WTC11 (cell line): ENCODE measurements at regions not wholly inside any gene's neighbourhood (a gene's known extent, or its start where the extent isn't known, plus 50 kb on each side); places are given as distances from the start of the nearest gene placed in this dataset.

Experiments
- ATAC-seq: fragments of 200-7000 bp; cut with Tn5 transposase; 2 replicates; pipeline ENCODE4 v1.10.0; 2021; ENCODE audit warnings: mild to moderate bottlenecking, moderate library complexity
- CTCF ChIA-PET: fragments of 300-600 bp; sonication (Branson Sonifier 250); formaldehyde crosslinking; loops from one replicate; lab custom pipeline; 2021; ENCODE audit warnings: antibody characterized with exemption; lab: Charles Lee
- POLR2A ChIA-PET: fragments of 350-600 bp; sonication (Branson Sonifier 250); formaldehyde crosslinking; loops from one replicate; lab custom pipeline; 2021; ENCODE audit warnings: antibody characterized with exemption; lab: Charles Lee
- DNase-seq: peaks from one replicate; pipeline ENCODE4 v3.0.0; 2021; ENCODE audit warnings: low spot score
- H3K27ac Mint-ChIP-seq: 2 replicates; pipeline ENCODE4 v1.8.0; 2021; ENCODE audit warnings: mixed read lengths
- H3K27me3 Mint-ChIP-seq: 2 replicates; pipeline ENCODE4 v1.8.0; 2021; ENCODE audit warnings: low read depth, mild to moderate bottlenecking, moderate library complexity, mixed read lengths
- H3K36me3 Mint-ChIP-seq: 2 replicates; pipeline ENCODE4 v1.8.0; 2021; ENCODE audit warnings: mixed read lengths
- H3K4me1 Mint-ChIP-seq: 2 replicates; pipeline ENCODE4 v1.8.0; 2022; ENCODE audit warnings: mixed read lengths
- H3K4me3 Mint-ChIP-seq: 2 replicates; pipeline ENCODE4 v1.8.0; 2021; ENCODE audit warnings: mild to moderate bottlenecking, moderate library complexity, mixed read lengths
- H3K9me3 Mint-ChIP-seq: 2 replicates; pipeline ENCODE4 v1.8.0; 2021; ENCODE audit warnings: mixed read lengths
- AFF4 ChIP-seq: sonication (generic); formaldehyde crosslinking; IDR thresholded peaks from 2 replicates; pipeline ENCODE4 v1.8.1; 2023; ENCODE audit warnings: mild to moderate bottlenecking, missing genetic modification reagents, borderline replicate concordance
- ATF2 ChIP-seq: sonication (generic); formaldehyde crosslinking; IDR thresholded peaks from 2 replicates; pipeline ENCODE4 v1.8.1; 2022; ENCODE audit warnings: low read depth, missing genetic modification reagents, borderline replicate concordance
- ATF6 ChIP-seq: sonication (generic); formaldehyde crosslinking; IDR thresholded peaks from 2 replicates; pipeline ENCODE4 v1.8.1; 2023; ENCODE audit warnings: mild to moderate bottlenecking, missing genetic modification reagents
- CTCF ChIP-seq: fragments of 200-600 bp; IDR thresholded peaks from 2 replicates; pipeline ENCODE4 v1.8.0; 2022; ENCODE audit warnings: antibody characterized with exemption
- E2F5 ChIP-seq: sonication (generic); formaldehyde crosslinking; IDR thresholded peaks from 2 replicates; pipeline ENCODE4 v1.8.1; 2022; ENCODE audit warnings: mild to moderate bottlenecking, moderate library complexity, missing genetic modification reagents
- ESRRA ChIP-seq: sonication (generic); formaldehyde crosslinking; IDR thresholded peaks from 2 replicates; pipeline ENCODE4 v1.8.1; 2022; ENCODE audit warnings: mild to moderate bottlenecking, missing genetic modification reagents, borderline replicate concordance
- GTF2I ChIP-seq: fragments of 250-450 bp; sonication (Bioruptor Pico); conservative IDR thresholded peaks from 2 replicates; pipeline ENCODE4 v1.4.0; 2021; ENCODE audit warnings: mild to moderate bottlenecking
- HMGA2 ChIP-seq: fragments of 250-450 bp; sonication (Bioruptor Pico); IDR thresholded peaks from 2 replicates; pipeline ENCODE4 v1.4.0; 2021; ENCODE audit warnings: mild to moderate bottlenecking, moderate library complexity
- IRF2 ChIP-seq: sonication (generic); formaldehyde crosslinking; IDR thresholded peaks from 2 replicates; pipeline ENCODE4 v1.8.0; 2022; ENCODE audit warnings: low read depth, missing genetic modification reagents, borderline replicate concordance
- JUN ChIP-seq: sonication (generic); formaldehyde crosslinking; IDR thresholded peaks from 2 replicates; pipeline ENCODE4 v1.8.0; 2023; ENCODE audit warnings: mild to moderate bottlenecking, missing genetic modification reagents
- KAT7 ChIP-seq: sonication (generic); formaldehyde crosslinking; IDR thresholded peaks from 2 replicates; pipeline ENCODE4 v1.8.1; 2023; ENCODE audit warnings: missing genetic modification reagents, mild to moderate bottlenecking, borderline replicate concordance
- NFE2L1 ChIP-seq: sonication (generic); formaldehyde crosslinking; IDR thresholded peaks from 2 replicates; pipeline ENCODE4 v1.8.1; 2023; ENCODE audit warnings: missing genetic modification reagents
- NFYB ChIP-seq: sonication (generic); formaldehyde crosslinking; conservative IDR thresholded peaks from 2 replicates; pipeline ENCODE4 v1.8.0; 2022; ENCODE audit warnings: low read depth, missing genetic modification reagents
- TEAD1 ChIP-seq: sonication (generic); formaldehyde crosslinking; IDR thresholded peaks from 2 replicates; pipeline ENCODE4 v1.8.0; 2022; ENCODE audit warnings: mild to moderate bottlenecking, missing genetic modification reagents
- USF1 ChIP-seq: sonication (generic); formaldehyde crosslinking; IDR thresholded peaks from 2 replicates; pipeline ENCODE4 v1.8.0; 2022; ENCODE audit warnings: mild to moderate bottlenecking, missing genetic modification reagents
- ZNF532 ChIP-seq: fragments of 250-450 bp; sonication (Bioruptor Pico); IDR thresholded peaks from 2 replicates; pipeline ENCODE4 v1.9.0; 2021; ENCODE audit warnings: mild to moderate bottlenecking, borderline replicate concordance

GRCh38 chr3:1551741-1552140 lies 458.9 kb downstream of the CNTN6 start:
- Mint-ChIP-seq H3K4me3 (no peak overlapping the region), H3K4me1 (no peaks in the 10 kb centered on the region), H3K9me3 (peaks cover 86% of the 10 kb centered on the region), H3K36me3 (peaks cover 71% of the 10 kb centered on the region), H3K27me3 (no peaks in the 10 kb centered on the region; the same call in 1 of the 2 replicates), H3K27ac (no peak overlapping the region)
- DNase-seq (no peak), ATAC-seq (no peak)
- POLR2A ChIA-PET: no interaction called here
- TF ChIP-seq ESRRA (CRISPR knock-in tag) (no peak), JUN (CRISPR knock-in tag) (no peak), IRF2 (CRISPR knock-in tag) (no peak), ATF6 (CRISPR knock-in tag) (no peak), KAT7 (CRISPR knock-in tag) (no peak), USF1 (no peak), NFYB (CRISPR knock-in tag) (no peak), AFF4 (CRISPR knock-in tag) (no peak), ZNF532 (CRISPR knock-in tag) (no peak)
- CTCF ChIA-PET: no interaction called here

- Mint-ChIP-seq H3K27me3 (no peaks in the 10 kb centered on the region; the same call in 1 of the 2 replicates), H3K36me3 (peaks cover 61% of the 10 kb centered on the region), H3K9me3 (peaks cover 76% of the 10 kb centered on the region), H3K4me1 (no peaks in the 10 kb centered on the region), H3K27ac (no peak overlapping the region), H3K4me3 (no peak overlapping the region)
- no peak for DNase-seq
- ChIA-PET POLR2A (no interaction called here), CTCF (no interaction called here)
- TF ChIP-seq GTF2I (CRISPR knock-in tag): no peak
- TF ChIP-seq ATF2: no peak
- TF ChIP-seq NFE2L1: no peak
- TF ChIP-seq CTCF: no peak
- no peak for TF ChIP-seq HMGA2
- no peak for TF ChIP-seq TEAD1
- no peak for TF ChIP-seq E2F5 (CRISPR knock-in tag)
- ATAC-seq: no peak
These were observed 460.0 kb downstream of the CNTN6 start for GRCh38 chr3:1552831-1553230.
